Mononuclear cell (primary cell): ENCODE measurements at regions not wholly inside any gene's neighbourhood (a gene's known extent, or its start where the extent isn't known, plus 50 kb on each side); places are given as distances from the start of the nearest gene placed in this dataset.

ENCODE experiments used
- H3K27me3 ChIP-seq: 2 replicates; pipeline ENCODE4 v1.6.0; 2011; ENCODE audit warnings: low read length, control low read depth; ENCODE audit not compliant: insufficient read depth
- H3K4me1 ChIP-seq: 2 replicates; pipeline ENCODE4 v1.5.1; 2011; ENCODE audit warnings: mild to moderate bottlenecking, low read length, control low read depth; ENCODE audit not compliant: insufficient read depth
- H3K4me3 ChIP-seq: 2 replicates; pipeline ENCODE4 v1.5.1; 2011; ENCODE audit warnings: mild to moderate bottlenecking, low read length, moderate library complexity
- H3K9me3 ChIP-seq: 2 replicates; pipeline ENCODE4 v1.5.1; 2011; ENCODE audit warnings: low read depth, mild to moderate bottlenecking, control low read depth, low read length

DNA sequence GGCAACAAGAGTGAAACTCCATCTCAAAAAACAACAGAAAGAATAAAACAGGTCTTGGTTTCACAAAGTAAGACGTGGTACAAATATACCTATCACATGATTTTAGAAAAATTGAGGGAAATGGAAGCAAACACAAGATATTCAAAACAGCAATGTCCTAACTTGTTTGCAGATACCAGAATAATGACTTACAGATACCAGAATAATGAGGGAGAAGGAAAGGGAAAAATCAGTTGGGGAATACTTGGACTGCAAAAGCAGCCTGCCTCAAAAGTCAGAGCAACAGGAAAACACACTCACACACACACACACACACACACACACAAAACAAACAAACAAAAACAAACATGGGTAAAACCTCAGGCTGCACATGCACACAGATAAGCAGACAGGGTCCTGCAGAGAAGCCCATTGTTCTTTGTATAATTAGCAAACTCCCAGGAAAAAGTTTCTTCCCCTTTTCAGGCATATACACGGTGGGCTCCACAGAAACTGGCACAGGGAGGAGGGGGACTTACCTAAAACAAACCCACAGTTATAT is 65.7 kb upstream of the CAPRIN2 start:
- no peaks in the 10 kb centered on the region for H3K9me3 ChIP-seq
- peaks cover 18% of the 10 kb centered on the region for H3K4me1 ChIP-seq
- H3K27me3 ChIP-seq = peaks cover 33% of the 10 kb centered on the region
- H3K4me3 ChIP-seq = no peak overlapping the region

DNA sequence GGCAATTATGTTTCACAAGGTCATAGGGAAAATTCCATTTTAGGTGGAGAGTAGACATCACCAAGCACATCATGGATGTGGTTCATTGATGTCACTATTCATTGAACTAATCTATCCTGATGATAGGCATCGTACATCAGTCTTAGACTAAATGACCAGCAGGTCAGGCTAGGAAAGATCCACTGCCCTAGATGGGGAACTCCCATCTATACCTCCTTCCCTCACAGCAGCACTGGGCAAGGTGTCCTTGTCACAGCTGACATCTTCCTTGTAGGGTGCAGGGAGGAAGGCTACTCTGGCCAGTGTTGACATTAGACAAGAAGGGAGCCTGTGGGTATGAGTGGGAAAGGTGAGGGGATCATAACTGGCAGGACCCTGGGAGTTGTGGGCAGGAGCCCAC is 63.8 kb upstream of the CAPRIN2 start:
- H3K27me3 ChIP-seq = peaks cover 29% of the 10 kb centered on the region
- H3K9me3 ChIP-seq = no peaks in the 10 kb centered on the region
- no peak overlapping the region for H3K4me3 ChIP-seq
- peaks cover 16% of the 10 kb centered on the region for H3K4me1 ChIP-seq

DNA sequence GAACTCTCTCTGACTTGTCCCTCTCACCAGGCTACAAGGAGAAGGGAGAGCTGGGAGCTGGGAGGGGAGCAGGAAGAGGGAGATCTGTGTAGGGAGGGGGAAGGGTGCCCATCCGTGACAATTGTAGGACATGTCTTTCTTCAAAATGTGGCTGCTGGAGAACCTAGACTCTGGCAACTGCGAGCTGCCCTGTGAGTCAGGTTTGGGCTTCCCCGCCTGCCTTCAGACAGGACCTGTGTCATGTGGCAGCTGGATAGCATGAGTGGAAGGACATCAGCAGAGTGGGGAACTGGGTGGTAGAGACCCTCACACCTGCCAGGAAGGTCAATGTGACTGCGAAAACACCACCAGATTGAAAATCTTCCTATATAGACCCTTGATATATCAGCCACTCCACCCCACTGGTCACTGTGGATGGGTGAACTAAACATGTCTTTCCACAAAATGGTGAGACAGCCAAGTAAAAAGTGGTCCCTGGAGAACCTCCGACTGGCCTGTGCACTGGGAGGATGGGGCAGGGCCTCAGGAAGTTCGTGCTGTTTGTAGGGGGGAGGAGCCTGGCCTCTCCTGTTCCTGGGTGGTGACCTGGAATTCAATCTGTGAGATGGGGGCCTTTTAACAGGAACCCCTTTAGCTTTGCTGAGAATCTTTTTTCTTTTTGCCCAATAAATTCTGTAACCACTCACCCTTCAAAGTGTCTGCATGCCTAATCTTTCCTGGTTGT is 62.2 kb upstream of the CAPRIN2 start:
- no peaks in the 10 kb centered on the region for H3K9me3 ChIP-seq
- H3K4me3 ChIP-seq = no peak overlapping the region
- H3K4me1 ChIP-seq = no peaks in the 10 kb centered on the region

DNA sequence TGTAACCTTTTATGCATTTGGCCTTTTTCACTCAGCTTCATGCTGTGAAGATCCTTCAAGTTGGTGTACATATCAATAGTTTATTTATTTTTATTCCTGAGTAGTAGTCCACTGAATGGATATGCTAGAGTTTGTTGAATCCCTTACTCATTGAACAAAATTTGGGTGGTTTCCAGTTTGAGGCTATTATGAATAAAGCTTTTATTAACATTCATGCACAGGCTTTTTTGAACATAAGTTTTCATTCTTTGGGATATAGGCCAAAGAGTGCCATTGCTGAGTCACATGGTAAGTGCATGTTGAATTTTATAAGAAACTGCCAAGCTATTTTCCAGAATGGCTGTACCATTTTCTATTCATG is 59.5 kb upstream of the CAPRIN2 start:
- H3K27me3 ChIP-seq = peaks cover 9% of the 10 kb centered on the region
- H3K4me1 ChIP-seq = no peaks in the 10 kb centered on the region
- no peaks in the 10 kb centered on the region for H3K9me3 ChIP-seq
- H3K4me3 ChIP-seq = no peak overlapping the region

More for the DNA sequence above, 62.2 kb upstream of the CAPRIN2 start:
- H3K27me3 ChIP-seq = peaks cover 17% of the 10 kb centered on the region

DNA sequence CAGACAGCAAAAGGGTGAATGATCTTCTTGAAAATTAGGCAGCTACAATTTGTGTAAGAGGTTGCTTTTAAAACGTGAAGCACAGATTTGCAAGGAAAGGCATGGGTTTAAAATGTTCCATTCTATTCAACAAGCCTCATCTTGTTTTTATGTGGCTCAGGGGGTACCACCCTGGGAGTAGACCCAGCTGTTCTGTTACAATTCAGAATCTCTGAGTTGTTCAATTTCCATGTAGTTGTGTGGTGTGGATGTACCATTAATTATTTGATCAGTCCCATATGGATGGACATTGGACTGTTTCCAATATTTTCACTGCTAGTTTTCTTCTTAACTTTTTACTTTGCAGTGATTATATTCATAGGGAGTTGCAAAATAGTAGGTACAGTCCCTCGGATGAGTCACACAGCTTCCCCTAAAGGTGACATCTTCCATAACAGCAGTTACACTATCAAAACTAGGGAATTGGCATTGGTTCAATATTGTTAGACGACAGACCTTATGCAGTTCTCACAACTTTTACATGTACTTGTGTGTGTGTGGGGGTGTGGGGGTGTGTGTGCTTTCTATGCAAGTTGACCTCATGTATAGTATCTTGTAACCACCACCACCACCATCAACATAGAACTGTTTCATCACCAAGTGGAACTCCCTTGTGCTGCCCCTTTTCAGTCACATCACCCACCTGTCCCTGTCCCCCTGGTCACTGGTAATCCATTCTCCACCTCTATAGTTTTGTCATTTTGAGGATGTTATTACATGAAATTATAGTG is 59.0 kb upstream of the CAPRIN2 start:
- Histone ChIP-seq H3K27me3 (peaks cover 8% of the 10 kb centered on the region), H3K4me1 (no peaks in the 10 kb centered on the region), H3K9me3 (no peaks in the 10 kb centered on the region), H3K4me3 (no peak overlapping the region)

DNA sequence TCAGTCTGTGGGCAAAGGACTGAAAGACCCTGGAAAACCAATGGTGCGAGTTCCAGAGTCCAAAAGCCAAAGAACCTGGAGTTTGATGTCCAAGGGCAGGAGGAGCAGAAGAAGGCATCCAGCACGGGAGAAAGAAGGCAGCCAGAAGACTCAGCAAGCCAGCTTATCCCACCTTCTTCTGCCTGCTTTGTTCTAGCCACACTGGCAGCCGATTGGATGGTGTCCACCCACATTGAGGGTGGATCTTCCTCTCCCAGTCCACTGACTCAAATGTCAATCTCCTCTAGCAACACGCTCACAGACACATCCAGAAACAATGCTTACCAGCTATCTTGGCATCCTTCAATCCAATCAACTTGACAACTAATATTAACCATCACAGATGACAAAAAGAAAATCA is 57.2 kb upstream of the CAPRIN2 start:
- peaks cover 9% of the 10 kb centered on the region for H3K27me3 ChIP-seq
- no peak overlapping the region for H3K4me3 ChIP-seq
- no peaks in the 10 kb centered on the region for H3K4me1 ChIP-seq
- H3K9me3 ChIP-seq = no peaks in the 10 kb centered on the region

DNA sequence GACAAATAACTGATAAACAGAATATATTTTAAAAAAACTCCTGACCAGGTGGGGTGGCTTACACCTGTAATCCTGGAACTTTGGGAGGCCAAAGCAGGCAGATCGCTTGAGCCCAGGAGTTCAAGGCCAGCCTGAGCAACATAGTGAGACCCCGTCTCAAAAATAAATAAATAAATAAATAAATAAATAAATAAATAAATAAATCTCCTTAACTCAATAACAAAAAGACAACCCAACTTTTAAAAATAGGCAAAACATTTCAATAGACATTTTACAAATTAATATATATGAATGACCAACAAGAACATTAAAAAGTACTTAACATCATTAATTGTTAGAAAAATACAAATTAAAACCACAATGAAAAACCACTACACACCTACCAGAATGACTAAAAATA is 56.2 kb upstream of the CAPRIN2 start:
- Histone ChIP-seq H3K27me3 (peaks cover 9% of the 10 kb centered on the region), H3K4me3 (no peak overlapping the region), H3K4me1 (no peaks in the 10 kb centered on the region), H3K9me3 (no peaks in the 10 kb centered on the region)

DNA sequence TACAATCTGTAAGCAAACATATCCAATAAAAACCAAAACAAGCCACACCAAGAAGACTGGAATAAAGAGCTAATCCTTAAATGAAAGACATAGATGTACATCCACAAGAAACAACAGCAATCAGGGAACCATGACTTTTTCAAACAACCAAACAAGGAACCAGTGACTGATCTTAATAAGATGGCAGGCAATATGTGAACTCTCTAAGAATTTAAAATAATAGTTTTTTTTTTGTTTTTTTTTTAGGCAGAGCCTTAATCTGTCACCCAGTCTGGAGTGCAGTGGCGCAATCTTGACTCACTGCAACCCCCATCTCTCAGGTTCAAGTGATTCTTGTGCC is 52.9 kb upstream of the CAPRIN2 start:
- Histone ChIP-seq H3K4me3 (no peak overlapping the region), H3K9me3 (no peaks in the 10 kb centered on the region), H3K27me3 (peaks cover 9% of the 10 kb centered on the region), H3K4me1 (no peaks in the 10 kb centered on the region)

DNA sequence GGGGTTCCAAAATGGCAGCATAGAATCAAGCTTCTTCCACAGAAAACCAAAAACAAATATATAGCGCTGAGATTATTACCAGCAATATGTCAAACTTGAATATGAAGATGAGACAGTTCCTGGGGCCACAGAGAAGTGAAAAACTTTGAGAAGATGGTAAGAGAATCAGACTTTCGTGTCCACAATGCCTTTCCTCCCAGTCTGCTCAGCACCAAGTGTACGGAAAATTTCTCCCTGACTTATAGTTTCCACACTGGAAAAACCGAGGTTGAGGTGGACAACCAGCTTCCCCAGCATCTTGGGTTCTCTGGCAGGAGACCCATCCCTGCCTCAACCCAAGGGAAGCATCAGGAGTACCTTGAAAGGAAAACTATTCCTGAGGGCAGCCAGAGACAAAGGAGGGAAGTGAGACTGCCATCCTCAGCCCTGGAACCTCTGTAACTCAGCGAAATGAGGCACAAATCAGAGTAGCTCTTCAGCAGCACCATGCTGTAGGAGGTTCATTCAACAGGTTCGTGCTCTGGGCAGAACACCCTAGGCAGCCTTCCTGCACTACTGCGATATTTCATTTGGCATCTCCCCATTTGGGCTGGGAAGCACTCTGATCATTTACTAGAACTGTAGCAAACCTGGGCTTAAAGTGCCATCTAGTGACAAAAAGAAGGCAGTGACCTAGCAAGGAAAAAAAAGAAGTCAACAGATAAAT is 52.4 kb upstream of the CAPRIN2 start:
- Histone ChIP-seq H3K4me1 (no peaks in the 10 kb centered on the region), H3K4me3 (no peak overlapping the region), H3K27me3 (peaks cover 8% of the 10 kb centered on the region), H3K9me3 (no peaks in the 10 kb centered on the region)

DNA sequence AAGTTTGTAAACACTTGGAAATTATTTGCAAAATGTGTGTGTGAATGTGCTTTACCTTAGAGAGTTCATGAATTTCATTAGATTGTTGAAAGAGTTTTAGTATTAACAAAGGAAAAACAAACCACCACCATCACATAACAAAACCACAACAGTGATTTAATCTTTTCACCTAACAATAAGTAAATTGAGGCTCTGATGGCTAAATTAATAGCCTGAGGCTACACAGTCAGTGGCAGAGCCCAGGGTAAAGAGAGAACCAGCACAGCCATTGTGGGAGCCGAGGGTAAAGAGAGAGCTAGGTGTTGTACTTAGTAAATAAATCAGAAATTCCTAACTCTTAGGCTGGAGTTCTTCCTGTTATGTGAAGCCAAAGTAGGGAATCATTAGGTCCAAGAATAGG is 51.2 kb upstream of the CAPRIN2 start:
- Histone ChIP-seq H3K4me3 (no peak overlapping the region), H3K27me3 (peaks cover 9% of the 10 kb centered on the region), H3K4me1 (no peaks in the 10 kb centered on the region)

More for the DNA sequence above, 51.2 kb upstream of the CAPRIN2 start:
- H3K9me3 ChIP-seq = no peaks in the 10 kb centered on the region
